DMS153 (cell line): ENCODE measurements at regions not wholly inside any gene's neighbourhood (a gene's known extent, or its start where the extent isn't known, plus 50 kb on each side); places are given as distances from the start of the nearest gene placed in this dataset.
"Not testable (repeated sequence)": the region's sequence is repeated elsewhere in the genome, so short reads cannot be mapped to it uniquely, and the experiment has no call there.

Source experiments
- DNase-seq: peaks from one replicate; lab custom pipeline; 2025; lab: John Stamatoyannopoulos, UW

DNA sequence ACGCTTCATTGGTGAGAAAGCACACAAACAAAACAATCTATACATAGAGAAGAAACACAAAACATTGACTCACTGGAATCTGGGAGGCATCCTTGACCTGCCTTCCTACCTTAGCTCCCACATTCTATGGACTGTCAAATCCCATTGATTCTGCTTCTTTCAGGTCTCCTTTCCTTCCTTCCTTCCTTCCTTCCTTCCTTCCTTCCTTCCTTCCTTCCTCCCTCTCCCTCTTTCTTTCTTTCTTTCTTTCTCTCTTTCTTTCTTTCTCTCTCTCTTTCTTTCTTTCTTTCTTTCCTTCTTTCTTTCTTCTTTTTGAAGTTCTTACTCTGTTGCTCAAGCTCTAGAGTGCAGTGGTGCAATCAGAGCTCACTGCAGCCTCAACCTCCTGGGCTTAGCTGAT is 108.0 kb upstream of the SGK1 start:
- DNase-seq: not testable (repeated sequence)

DNA sequence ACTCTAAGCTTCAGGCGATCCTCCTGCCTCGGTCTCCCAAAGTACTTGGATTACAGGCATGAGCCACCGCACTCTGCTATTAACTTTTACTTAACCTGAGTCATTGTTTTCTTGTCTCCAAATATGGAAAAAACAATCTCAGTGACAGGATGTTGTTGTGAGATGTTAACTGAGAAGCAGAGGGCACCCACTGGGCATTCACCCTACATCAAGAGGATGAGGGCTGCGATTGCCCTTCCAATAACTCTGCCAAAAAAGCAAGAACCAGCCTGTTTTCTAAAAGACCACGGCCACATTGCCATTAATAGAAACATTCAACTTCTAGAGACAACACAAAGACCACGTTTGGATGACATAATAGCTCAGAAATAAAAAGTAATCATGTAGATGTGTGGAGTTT is 107.6 kb upstream of the SGK1 start:
- DNase-seq: no peak

DNA sequence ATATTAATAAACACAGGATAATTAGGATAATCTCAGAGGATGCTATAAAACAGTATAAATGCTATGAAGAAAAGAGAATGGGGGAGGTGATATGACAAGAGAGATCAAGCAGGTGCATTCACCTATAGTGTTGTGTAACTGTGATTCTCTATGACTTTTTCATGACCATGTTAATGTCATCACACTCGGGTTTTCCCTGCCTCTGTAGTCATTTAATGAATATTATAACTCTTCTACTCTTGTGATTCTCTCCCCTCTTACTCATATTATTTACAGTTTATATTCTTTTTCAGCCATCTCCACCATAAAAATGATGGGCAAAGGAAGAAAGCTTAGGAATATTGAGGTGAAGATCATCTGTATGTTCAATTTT is 106.9 kb upstream of the SGK1 start:
- no peak for DNase-seq

DNA sequence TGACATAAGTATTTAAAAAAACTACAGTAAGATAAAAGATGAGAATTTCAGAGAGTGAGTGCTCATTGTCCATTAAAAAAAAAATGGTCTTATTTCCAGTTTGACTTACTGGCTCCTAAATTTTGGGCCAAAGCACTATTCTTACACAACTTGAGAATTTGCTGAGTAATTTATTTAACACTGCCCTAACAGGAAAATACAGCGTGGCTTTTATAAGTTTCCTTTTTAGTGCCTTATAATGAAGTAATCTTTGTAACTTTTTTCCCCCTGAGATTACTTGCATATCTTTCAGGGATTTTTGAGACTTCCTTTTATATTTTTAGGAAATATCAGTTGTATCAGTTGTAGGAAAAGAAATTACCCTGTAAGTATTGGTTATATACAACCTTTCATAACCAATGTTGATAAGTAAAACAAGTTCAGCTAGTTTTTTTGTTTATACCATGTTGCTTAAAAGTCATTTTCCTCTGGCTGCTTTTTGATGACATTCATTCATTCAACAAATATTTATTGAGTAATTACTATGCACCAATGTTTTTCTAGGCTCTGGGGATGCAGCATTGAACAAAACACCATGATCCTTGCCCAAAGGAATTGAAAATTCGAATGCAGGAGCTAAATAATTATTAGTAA is 106.4 kb upstream of the SGK1 start:
- DNase-seq: no peak

DNA sequence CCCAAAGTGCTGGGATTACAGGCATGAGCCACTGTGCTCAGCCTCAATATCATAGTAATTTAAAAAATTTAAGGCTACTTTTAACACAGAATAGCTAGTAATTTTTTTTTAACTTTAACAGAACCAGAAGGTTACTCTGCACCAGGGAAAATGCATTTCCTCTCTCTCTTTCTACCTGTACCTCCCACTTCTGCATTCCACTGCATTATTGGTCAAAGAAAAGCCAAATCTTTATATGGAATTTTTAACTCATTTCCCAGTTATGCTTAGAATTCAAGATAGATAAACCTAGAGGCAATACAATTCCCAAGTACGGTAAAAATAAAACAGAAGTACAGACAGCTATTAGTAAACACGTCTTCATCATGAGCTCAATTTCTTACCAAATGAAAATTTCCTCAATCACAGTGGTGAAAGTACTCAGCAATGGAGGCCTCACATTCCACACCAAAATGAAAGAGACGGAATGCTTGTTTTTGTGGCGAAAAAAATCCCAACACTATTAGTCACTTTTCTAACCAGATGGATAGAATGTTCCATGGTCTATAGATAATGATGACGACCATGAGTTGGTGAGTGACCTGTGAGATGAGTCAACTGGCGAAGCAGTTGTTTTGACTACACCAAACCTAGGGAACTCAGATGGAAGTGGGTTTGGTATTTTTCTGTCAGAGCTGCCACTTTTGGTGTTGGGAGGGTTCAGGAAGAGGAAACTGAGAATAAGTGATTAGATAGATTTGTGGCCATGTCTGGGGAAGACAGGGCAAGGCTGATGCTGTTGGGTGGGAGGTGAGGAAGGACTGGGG is 104.7 kb upstream of the SGK1 start:
- no peak for DNase-seq

DNA sequence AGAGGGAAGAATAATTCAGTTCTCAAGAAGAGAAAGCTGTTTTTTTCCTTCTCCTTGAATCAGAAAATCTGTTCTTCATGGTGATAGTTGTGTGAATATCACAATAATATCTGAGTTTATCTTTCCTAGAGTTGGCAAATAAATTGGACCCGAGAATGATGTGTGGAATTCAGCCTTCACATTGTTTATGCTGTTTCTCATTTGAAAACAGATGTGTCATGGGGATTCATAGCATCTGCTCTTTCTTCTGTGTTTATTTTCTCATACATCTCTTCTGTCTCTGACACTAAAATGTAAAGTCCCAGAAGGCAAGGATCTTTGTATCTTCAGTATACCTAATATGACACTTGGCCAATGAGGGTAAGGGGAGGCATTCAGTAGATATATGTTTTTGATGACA is 103.6 kb upstream of the SGK1 start:
- DNase-seq: no peak

DNA sequence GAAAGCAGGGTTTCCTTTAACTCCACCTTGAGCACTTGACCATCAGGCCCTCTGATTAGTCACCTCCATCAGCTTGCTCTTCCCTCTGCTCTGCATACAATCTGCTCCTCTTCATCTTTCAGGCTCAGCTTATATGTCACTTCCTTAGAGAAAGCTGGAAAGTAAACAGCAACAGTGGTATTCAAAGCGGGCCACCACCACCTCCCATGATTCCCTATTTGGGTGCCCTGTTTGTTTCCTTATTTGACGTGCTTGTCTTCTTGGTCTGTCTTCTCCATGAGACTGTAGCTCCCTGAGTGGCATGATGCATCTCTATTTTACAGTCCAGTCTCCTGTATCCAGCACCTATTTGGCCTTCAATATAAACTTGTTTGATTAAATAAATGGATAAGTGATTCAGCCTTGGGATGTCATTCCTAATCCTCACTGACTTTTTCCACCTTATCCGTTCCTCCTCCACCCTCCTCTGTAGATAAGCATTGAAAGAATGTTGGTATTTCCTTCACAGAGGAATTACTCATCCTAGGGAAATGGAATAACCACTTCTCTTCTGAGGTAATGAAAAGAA is 102.8 kb upstream of the SGK1 start:
- DNase-seq: no peak

DNA sequence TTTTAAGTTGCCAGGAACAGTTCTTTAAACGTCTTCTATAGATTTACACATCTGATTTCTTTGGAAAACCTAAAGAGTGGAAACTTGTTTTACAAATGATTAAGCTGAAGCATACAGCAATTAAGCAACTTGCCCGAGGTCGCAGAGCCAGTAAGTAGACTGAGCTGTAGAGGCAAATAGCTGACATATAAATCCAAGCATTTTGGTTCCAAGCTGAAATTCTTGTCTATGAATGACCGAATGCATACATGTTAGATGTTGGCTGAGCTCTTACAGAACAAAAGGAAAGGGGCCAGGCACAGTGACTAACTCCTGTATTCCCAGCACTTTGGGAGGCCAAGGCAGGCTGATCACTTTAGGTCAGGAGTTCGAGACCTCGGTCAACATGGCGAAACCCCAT is 101.8 kb upstream of the SGK1 start:
- DNase-seq: no peak

DNA sequence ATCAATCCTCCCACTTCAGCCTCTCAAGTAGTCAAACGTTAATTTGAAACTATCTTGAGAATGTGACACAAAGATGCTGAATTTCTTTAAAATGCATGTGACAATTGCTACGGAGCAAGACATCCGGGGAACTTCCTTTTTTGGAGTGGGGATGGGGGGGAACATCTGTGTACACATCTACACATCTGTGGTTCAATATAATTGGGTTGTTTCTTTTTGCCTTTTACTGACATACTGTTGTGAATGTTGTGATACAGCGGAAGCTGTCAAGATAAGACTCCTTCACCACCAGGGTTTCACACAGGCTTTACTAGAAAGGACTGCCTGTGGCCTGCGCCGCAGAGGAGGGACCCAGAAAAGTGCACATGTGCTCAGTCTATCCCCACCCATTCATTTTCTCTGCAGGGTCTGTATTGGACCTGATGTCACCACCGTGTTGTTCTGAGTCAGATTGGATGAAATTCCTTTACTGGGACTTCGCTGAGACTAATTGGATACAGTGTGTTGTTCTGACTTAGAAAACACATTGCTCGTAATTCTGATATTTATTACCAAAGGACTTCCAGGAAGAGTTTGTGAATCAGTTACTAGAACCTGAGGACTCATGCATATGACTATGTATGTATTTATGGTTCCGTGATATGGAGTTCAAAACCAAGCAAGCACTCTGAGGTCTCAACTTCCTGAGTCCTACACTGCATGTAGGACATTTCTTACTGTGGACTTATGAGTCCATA is 98.7 kb upstream of the SGK1 start:
- no peak for DNase-seq

DNA sequence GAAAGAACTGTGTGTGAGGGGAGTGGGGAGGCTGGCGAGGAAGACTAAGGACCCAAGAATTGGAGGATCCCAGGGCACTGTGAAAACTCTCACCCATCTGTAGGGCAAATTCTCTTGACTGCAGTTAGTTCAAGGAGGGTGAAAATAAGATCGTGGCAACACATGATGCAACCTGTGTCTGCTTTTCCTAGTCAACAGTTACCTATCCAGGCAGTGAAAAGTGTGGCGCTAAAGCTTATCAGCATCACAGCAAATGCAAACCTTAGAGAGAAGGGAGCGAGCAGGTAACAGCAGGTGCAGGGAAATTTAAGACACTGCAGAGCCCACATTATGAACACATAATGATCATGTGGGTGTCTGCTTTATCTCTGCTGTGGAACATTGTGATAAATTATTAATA is 97.7 kb upstream of the SGK1 start:
- peak; percentile 35 for DNase-seq

DNA sequence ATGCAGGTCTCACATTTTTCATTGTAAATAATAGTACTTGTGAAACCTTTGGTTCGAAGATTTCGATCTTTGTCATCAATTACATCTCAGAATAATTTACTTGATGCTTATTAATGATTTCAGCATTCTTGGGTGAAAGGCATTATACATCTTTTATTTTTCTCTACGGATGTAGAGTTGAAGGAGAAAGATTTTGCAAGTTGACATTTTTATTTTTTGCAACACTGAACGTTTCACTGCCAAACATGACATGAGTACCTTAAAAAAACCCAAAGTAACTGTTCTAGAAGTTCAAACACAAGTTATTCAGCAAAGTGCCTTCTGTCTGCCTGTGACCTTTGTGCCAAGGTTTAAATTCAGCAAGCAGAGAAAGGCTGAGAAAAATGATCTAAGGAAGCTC is 97.3 kb upstream of the SGK1 start:
- no peak for DNase-seq

DNA sequence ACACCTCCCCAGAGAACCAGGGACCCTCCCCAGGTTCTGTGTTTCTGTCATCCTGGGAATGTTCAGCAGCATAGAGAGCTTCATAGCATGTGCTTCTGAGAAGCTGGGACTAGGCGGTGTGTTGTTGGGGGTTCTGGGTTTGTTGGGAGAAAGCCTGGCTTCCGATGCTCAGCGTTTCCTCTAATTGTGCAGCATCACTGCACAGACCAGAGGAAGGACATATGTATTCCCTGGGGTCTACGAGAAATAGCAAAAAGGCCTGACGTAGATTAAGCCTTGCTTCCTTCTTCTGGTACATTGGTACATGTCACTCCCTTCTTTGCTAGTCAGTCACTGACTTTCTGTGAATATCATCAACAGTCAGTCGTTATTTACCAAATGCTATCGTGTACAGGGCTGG is 96.9 kb upstream of the SGK1 start:
- DNase-seq: no peak

DNA sequence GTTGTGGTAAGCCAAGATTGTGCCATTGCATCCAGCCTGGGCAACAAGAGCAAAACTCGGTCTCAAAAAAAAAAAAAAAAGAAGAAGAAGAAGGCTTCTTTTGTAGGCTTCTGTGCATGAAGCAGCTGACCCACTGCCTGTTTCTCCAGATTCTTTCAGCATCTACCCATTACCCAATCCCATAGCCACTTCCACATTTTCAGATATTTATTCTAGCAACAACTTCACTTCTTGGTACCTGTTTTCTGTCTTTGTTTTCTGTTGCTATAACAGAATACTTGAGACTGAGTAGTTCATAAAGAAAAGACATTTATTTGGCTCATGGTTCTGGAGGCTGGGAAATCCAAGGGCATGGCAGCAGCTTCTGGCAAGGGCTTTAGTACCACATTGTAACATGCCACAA is 95.3 kb upstream of the SGK1 start:
- DNase-seq: no peak

DNA sequence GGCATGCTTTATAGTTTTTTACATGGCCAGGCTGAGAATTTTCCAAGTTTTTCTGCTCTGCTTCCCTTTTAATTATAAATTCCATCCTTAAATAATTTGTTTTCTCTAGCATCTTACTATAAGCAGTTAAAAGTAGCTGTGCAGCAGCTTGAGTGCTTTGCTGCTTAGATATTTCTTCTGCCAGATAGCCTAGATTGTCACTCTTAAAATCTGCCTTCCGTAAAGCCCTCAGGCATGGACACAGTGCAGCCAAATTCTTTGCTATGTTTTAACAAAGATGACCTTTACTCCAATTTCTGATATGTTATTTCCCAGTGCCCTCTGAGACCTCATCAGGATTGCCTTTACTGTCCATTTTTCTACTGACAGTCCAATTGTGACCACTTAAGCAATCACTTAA is 92.6 kb upstream of the SGK1 start:
- no peak for DNase-seq

DNA sequence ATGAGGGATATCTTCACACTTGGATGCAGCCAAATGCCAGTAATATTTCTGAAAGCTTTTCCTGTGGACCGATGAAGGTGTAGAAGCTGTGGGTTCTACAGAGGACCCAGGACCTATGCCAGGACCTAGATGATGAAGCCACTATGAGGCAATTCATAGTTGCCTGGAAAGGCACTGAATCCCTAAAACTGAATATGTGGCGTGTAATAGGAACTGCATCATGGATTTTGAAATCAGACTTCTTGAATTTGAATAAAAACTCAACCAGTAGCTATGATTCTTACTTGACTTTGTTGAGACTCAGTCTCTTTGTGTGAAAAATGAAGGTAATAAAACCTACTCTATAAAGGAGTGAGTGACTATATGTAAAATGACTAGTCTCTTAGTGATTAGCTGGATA is 89.9 kb upstream of the SGK1 start:
- DNase-seq: no peak

DNA sequence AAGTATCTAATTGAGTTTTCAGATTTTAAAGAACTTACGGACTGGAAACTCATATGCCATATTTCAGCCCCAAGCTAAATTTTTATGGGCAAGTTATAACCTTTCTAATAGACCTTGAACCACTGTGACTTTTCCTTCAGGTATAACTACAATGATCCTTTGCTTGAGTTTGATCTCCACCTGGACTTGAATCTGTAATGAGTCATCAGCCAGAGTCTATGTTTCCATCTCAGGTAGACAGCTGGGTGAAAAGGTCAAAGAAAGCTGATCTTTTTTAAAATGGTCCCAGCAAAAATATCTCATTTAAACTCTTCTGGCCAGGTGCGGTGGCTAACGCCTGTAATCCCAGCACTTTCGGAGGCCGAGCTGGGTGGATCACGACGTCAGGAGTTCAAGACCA is 88.4 kb upstream of the SGK1 start:
- no peak for DNase-seq

DNA sequence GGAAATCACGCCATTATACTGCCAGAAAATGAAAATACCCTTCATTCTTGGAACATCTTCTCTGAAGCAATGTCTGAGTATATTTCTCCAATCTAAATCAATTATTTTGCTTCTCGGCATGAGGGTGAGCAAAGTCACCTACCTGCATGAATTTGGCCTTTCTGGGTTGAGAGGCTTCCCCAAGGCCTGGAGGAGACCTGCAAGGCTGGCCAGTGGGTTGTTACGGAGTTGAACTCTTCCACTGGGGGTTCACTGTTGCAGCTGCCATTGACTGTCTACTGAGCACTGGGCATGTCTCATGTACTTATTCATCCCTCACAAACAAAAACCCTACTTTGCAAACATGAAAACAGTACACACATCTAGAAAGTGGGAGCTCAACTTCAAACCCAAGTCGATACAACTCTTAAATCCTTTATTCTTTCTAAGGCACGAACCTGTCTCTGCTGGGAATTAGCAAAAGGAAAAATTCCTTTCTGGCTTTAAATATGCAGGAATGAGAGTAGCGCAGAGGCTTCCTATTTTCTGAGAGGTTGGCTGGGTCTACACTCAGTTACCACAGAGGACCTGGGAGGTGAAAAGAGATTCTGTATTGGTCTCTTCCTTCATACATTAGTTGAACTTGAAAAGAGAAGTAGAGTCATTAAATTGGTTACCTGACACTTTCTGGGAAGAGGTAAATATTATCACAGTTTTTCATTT is 87.6 kb upstream of the SGK1 start:
- no peak for DNase-seq

DNA sequence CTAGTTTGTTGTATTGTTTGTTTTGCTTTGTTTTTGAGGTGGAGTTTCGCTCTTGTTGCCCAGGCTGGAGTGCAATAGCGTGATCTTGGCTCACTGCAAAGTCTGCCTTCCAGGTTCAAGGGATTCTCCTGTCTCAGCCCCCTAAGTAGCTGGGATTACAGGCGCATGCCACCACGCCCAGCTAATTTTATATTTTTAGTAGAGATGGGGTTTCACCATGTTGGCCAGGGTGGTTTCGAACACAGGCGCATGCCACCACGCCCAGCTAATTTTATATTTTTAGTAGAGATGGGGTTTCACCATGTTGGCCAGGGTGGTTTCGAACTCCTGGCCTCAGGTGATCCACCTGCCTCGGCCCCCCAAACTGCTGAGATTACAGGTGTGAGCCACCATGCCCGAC is 85.4 kb upstream of the SGK1 start:
- not testable (repeated sequence) for DNase-seq

DNA sequence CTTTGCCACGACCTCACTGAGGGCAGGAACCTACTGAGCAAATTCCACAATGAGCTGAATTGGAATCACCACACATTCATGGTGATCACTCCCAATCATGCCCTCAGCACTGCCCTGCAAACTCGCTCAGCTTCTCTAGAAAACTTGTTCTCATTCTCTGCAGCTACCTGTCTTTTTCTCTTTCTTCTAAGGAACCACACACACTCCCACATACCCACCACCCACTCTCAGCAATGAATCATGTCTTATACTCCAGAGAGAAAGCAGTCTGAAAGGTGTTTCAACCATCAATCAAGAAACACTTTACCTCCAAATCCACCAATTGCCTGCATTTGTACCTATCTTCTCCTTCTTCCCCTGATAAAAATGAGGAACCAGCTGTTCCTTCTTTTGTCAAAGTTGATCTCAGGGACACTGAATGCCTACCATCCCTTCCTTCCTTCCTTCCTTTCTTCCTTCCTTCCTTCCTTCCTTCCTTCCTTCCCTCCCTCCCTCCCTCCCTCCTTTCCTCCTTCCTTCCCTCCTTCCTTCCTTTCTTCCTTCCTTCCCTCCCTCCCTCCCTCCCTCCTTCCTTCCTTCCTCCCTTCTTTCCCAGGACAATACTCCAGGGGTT is 84.6 kb upstream of the SGK1 start:
- no peak for DNase-seq

DNA sequence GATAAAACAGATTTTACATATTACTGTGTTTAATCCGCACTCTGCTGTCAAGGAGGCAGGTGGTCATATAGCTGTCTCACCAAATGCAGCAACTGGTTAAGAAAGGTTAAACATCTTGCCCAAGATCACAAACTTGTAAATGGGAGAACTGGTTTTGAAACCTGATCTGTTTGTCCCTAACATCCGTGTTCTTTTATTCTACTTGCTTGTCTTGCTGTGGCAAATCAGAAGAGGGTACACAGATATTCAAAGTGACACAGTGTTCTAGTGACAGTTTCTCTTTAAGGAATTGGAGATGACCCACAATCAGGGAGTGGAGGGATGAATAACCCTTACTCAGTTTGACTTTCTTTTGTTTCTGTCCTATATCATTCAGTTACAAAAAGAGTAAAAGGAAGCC is 83.0 kb upstream of the SGK1 start:
- DNase-seq: peak; percentile 10

DNA sequence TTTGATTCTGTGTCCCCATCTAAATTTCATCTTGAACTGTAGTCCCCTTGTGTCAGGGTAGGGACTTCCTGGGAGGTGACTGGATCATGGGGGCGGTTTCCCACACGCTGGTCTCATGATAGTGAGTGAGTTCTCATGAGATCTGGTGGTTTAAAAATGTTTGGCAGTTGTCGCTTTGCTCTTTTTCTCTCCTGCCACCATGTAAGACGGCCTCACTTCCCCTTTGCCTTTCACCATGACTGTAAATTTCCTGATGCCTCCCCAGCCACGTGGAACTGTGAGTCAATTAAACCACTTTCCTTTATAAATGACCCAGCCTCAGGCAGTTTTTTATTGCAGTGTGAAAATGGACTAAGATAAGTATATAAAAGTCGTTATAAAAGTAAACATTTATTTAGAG is 80.5 kb upstream of the SGK1 start:
- DNase-seq: no peak

DNA sequence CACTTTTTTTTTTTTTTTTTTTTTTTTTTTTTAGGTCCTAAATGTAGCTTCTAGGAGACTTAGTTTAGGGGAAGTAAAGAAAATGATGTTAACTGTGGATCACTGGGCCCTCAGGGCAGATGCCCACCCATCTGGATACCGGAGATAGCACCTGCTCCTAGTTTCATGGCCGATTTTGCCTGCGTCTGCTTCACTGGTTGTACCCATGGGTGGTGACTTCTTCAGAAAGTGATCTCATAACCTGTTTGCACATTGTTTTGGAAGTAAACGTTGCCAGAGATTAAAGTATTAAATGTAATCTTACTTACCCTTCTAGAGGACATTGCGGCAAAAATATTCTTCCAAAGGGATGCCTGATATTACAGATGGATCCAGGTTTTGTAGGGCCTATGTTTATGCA is 79.8 kb upstream of the SGK1 start:
- DNase-seq: no peak
